ENCODE measurements at regions not wholly inside any gene's neighbourhood (a gene's known extent, or its start where the extent isn't known, plus 50 kb on each side); places are given as distances from the start of the nearest gene placed in this dataset.
"Not testable (repeated sequence)": the region's sequence is repeated elsewhere in the genome, so short reads cannot be mapped to it uniquely, and the experiment has no call there.

GRCh38 chr20:19026901-19027644, 185.4 kb upstream of the SLC24A3 start:
- DNase-seq, result no peak

DNA sequence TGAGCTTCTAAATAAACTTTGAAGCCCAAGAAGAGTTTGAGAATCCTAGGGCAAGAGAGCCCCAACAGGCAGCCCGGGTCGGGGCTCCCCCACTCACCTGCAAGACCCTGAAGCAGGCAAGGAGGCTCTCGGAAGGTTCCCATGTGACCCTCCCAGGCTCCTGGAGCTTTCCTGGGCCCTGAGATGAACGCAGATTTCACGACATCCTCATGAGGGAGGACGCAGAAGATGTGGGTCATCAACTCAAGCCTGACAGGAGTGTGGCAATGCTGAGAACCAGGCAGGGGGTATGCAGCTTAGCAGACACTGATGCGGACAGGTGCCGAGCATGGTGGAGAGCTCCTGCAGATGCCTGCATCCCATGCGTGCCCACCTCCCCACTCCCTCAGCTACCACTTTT, 184.5 kb upstream of the SLC24A3 start:
- no peak for DNase-seq

- DNase-seq, result no peak
Observed at GRCh38 chr20:19041787-19042186, 170.7 kb upstream of the SLC24A3 start.

DNA sequence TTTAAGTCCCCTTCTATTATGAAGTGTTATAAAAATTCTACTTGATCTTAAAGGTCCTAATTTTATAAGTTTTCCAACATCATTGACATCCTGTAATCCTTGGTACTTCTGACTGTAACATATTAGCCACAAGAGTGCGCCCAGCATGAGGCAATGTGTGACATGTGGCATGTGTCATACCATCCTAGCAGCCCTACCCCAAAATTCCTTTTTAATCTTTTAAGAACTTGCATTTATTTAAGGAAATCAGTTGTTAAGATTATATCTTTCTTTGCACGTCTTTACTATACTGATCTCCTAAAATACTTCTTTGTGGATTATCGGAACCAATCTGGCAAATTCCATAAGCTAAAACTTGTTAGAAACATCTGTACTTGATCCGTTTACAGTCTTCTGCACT, 167.1 kb upstream of the SLC24A3 start:
- no peak for DNase-seq

DNA sequence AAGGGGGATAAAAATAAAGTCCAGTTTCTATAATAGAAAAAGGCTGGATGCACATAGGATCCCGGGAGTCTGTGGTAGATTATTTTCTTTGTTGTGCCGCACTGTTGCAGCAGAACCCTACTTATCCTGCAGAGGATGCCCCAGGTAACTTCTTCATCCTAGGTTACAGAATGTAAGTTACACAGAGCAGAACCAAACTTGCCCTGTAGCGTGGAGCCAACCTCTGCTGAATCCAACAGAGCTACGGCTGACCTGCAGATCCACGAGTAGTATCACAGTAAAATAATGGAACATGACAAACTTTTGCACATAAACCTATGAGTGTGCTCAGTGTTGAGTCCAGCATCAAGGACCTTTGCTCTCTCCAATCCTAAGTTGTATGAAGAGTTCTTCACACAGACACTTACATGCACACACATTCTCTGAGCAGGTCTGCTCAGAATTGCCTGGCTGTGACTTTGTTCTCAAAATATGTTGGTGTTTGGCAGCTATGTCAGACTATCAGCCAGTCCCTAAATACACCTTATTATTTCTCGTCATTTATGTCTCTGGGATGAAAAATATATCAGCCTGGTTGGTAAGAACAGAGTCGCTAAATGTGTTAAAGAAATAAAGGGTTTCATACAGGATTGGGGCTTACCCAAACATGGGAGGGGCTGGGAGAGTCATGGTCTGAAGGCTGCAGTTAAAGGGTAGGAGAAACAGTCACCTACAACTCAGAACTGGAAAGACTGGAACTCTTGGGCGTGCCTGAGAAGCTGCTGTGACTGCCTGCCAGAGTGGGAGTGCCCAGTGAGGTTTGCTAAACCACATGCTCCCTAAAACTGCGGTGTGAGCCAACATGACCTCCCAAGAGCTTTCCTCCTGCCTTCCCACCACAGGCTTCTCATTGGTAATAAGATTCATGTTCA, 165.1 kb upstream of the SLC24A3 start:
- no peak for DNase-seq

GRCh38 chr20:19047951-19048296, 164.5 kb upstream of the SLC24A3 start:
- no peak for DNase-seq

GRCh38 chr20:19048995-19049501, 163.4 kb upstream of the SLC24A3 start:
- no peak for DNase-seq

DNA sequence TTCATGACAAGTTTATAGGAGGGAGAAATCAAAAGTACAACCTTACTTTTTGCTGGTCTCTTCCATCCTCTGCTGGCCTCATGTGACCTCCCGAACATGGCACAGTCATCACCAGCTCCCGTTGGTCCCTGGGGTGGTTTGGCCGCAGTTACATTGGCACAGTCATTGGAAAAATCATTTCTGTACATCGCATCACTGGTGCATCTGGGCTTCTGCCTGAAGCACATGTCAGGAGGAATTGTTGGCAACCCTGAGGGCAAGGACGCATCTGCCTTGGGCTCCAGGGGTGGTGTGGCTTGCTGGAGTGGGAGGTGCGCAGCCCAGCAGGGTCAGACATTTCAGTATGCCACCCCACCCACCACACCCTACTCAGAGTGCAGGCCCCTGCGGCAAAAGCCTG, 162.9 kb upstream of the SLC24A3 start:
- no peak for DNase-seq

GRCh38 chr20:19056909-19057308, 155.5 kb upstream of the SLC24A3 start:
- DNase-seq, result no peak

DNA sequence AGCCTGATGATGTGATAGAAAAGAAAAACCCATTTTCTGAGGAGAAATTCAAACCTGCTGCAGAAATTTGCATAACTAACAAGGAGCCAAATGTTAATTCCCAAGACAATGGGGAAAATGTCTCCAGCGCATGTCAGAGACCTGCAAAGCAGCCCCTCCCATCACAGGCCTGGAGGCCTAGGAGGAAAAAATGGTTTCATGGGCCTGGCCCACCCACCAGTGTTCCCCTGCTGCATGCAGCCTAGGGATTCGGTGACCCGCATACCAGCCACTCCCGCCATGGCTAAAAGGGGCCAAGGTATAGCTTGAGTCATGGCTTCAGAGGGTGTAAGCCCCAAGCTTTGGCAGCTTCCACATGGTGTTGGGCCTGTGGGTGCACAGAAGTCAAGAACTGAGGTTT, 147.7 kb upstream of the SLC24A3 start:
- not testable (repeated sequence) for DNase-seq

GRCh38 chr20:19067986-19068385, 144.5 kb upstream of the SLC24A3 start:
- no peak for DNase-seq

GRCh38 chr20:19070026-19070425, 142.4 kb upstream of the SLC24A3 start:
- DNase-seq, result no peak

- DNase-seq, result no peak
Observed at GRCh38 chr20:19070681-19071445, 141.6 kb upstream of the SLC24A3 start.

GRCh38 chr20:19071446-19071725, 141.1 kb upstream of the SLC24A3 start:
- DNase-seq, result no peak

DNA sequence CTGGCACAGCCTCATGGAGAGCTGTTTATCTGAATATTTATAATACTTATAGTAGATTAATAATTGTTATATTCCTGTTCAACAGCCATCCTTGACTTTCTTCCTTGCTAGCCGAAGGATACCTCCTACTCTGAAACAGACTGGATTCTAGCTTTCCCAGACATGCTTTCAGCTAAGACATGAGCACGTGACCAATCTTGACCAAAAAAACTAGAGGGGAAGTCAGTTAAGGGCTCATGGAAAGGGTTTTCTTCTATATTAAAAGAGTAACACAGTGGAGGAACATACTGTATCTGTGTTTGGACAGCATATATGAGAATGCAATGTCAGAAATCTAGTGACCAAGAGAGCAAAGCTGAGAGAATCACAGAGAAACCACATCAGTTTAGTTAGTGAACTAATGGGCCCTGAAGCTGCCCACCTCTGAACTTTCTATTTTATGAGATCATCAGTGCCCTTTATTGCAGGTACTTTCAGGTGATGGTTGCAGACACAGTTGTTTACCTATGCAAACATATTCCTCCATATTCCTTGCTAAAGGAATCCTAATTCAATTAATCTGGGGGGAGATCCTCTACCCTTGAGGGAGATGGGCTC, 140.4 kb upstream of the SLC24A3 start:
- no peak for DNase-seq

GRCh38 chr20:19072988-19073387, 139.5 kb upstream of the SLC24A3 start:
- no peak for DNase-seq

- DNase-seq, result no peak
Observed at GRCh38 chr20:19073584-19074218, 138.7 kb upstream of the SLC24A3 start.

DNA sequence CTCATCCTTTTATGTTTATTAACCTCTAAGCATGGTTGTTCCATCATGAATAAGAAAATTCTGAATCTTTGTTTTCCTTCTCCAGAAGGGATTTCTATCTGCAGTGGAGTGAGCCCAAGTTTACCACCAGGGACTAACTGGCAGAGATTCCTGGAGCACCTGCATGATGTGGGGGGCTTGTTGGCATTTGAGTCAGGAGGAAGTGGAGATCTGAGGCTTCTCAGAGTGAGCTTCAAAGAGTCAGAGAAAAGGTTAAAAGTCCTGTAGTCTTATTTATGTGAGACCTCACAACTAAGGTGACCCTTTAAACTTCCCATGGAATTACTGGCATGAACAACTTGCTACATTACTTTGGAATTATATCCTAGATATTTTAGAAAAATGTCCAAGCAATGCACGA, 138.1 kb upstream of the SLC24A3 start:
- no peak for DNase-seq

DNA sequence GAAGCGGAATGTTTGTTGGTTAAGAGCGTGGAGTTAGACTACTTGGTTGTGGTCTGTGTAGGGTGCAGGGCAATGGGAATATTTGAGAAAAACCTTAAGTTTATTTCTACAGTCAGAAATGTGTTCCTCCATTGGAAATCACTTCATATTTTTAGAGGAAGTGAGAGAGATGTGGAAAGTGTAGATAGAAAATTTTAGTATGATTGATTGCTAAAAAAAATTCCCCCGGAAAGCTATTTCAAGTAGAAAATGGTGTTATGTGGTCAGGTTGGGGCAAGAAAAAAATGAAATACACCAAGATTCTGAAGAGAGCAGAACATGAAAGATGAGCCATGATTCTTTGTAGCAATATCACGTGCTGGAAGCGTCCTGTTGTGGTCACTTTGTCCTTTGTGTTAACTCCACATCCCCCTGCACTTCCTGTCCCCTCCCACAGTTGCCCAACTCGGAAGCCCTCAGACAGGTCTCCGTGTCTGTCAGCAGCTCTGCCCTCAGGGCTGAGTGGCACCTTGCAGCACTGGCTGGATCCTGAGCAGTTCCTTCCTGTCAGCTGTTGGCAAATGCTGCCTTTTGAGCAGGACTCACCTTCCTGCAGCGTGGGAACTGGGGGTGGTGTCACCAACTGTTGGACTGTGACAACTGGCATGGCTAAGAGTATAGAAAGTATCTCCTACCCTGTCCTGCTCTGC, 137.5 kb upstream of the SLC24A3 start:
- no peak for DNase-seq

GRCh38 chr20:19077370-19078220, 134.8 kb upstream of the SLC24A3 start:
- no peak for DNase-seq

All from fibroblast of skin of abdomen (primary cell).